ENCODE measurements at regions not wholly inside any gene's neighbourhood (a gene's known extent, or its start where the extent isn't known, plus 50 kb on each side); places are given as distances from the start of the nearest gene placed in this dataset.

DNA sequence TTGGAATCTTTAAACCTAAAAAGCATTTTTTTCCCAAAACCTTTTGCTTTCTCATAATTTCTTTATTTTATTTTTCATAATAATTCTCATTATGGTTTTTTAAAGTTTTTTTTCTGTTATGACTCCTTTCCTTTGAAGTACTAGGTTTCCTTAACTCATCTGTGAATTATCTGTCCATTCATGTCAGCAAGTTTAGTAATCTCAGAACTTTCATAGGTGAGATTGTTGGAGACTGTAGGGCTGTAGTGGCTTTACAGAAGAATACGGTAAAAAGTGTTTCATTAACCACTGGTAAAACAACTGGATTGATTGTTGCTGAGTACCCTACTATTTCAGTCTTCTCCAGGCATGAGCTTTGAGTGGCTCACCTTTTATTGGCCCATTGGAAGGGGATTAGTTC lies 361.7 kb upstream of the PPP1R2C start:
- Mint-ChIP-seq H3K36me3 (ENCODE audit: insufficient read depth, unreplicated experiment) (no peaks in the 10 kb centered on the region), H3K4me1 (ENCODE audit: low read depth, unreplicated experiment) (no peaks in the 10 kb centered on the region), H3K27me3 (ENCODE audit: insufficient read depth, unreplicated experiment) (no peaks in the 10 kb centered on the region), H3K4me3 (ENCODE audit: unreplicated experiment) (no peak overlapping the region), H3K9me3 (ENCODE audit: unreplicated experiment) (peaks cover 15% of the 10 kb centered on the region), H3K27ac (ENCODE audit: unreplicated experiment) (no peak overlapping the region)
- DNase-seq, result no peak
- ChIA-PET POLR2A (no interaction called here), CTCF (no interaction called here)
- H3K36me3 ChIP-seq (ENCODE audit: control insufficient read depth, insufficient read depth, low read length), result no peaks in the 10 kb centered on the region
- TF ChIP-seq, protein P1, sequence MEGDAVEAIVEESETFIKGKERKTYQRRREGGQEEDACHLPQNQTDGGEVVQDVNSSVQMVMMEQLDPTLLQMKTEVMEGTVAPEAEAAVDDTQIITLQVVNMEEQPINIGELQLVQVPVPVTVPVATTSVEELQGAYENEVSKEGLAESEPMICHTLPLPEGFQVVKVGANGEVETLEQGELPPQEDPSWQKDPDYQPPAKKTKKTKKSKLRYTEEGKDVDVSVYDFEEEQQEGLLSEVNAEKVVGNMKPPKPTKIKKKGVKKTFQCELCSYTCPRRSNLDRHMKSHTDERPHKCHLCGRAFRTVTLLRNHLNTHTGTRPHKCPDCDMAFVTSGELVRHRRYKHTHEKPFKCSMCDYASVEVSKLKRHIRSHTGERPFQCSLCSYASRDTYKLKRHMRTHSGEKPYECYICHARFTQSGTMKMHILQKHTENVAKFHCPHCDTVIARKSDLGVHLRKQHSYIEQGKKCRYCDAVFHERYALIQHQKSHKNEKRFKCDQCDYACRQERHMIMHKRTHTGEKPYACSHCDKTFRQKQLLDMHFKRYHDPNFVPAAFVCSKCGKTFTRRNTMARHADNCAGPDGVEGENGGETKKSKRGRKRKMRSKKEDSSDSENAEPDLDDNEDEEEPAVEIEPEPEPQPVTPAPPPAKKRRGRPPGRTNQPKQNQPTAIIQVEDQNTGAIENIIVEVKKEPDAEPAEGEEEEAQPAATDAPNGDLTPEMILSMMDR (IDR thresholded peaks at IDR 0.05; ENCODE audit: insufficient read depth in 1 of 2, low read depth in 1 of 2, low read length in 1 of 2, severe bottlenecking in 1 of 2, unreplicated experiment in 1 of 2), result no peak
- intact Hi-C loops (cut with micrococcal nuclease; ENCODE audit: unreplicated experiment), result no loop called here
- no peaks in the 10 kb centered on the region for H3K9me3 ChIP-seq
- no peak overlapping the region for H3K4me3 ChIP-seq (ENCODE audit: low read depth, low read length)
- H3K4me1 ChIP-seq, result no peaks in the 10 kb centered on the region
- H3K27me3 ChIP-seq (replicated peaks; ENCODE audit: control insufficient read depth, insufficient read depth, low read length), result no peaks in the 10 kb centered on the region
- no TSS peak for BruUV-seq (replicated peaks)

DNA sequence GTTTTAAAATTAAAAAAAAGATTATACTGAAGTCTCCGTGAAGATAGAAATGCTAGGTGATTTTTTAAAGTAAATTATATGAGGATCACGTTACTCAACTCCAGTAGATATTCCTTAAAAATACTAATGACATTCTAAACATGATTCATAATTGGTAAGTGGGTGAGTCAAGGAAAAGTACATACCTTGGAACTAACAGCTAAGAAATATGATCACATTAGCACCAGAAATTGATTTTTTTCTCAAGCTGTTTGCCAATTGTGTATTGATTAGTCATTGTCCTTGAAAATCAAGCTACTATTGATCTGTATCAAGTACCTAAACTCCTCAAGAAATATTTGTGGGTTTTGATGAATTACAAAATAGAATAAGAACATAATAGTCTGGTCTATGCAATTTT lies 362.6 kb upstream of the PPP1R2C start:
- no peak for DNase-seq
- Histone ChIP-seq H3K4me1 (no peaks in the 10 kb centered on the region), H3K4me3 (ENCODE audit: low read depth, low read length) (no peak overlapping the region), H3K9me3 (no peaks in the 10 kb centered on the region), H3K27me3 (replicated peaks; ENCODE audit: control insufficient read depth, insufficient read depth, low read length) (no peaks in the 10 kb centered on the region), H3K36me3 (ENCODE audit: control insufficient read depth, insufficient read depth, low read length) (no peaks in the 10 kb centered on the region)
- Mint-ChIP-seq H3K9me3 (ENCODE audit: unreplicated experiment) (peaks cover 5% of the 10 kb centered on the region), H3K36me3 (ENCODE audit: insufficient read depth, unreplicated experiment) (no peaks in the 10 kb centered on the region), H3K27ac (ENCODE audit: unreplicated experiment) (no peak overlapping the region), H3K27me3 (ENCODE audit: insufficient read depth, unreplicated experiment) (no peaks in the 10 kb centered on the region), H3K4me1 (ENCODE audit: low read depth, unreplicated experiment) (no peaks in the 10 kb centered on the region), H3K4me3 (ENCODE audit: unreplicated experiment) (no peak overlapping the region)
- intact Hi-C loops (cut with micrococcal nuclease; ENCODE audit: unreplicated experiment), result no loop called here
- CTCF ChIA-PET, result no interaction called here
- TF ChIP-seq, protein P1 (IDR thresholded peaks at IDR 0.05; ENCODE audit: insufficient read depth in 1 of 2, low read depth in 1 of 2, low read length in 1 of 2, severe bottlenecking in 1 of 2, unreplicated experiment in 1 of 2), result no peak
- POLR2A ChIA-PET, result no interaction called here
- no TSS peak for BruUV-seq (replicated peaks)

DNA sequence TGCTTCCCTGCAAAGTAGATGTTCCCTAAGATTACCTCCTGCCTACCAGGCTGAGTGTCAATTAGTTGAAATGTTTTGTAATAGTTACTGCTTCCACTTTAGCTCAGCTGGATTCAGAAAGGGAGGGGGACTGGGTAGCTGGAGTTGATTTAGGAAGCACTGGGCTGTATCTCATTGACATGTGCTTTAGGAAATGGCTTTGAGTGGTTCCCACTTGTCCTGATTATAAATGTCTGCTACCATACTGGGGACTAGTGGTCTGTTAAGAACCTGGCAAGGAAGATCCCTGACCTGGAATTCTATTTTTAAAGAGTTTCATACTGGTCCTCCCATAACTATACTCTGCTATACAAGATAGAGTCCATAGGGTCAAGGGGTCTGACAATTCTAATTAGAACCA lies 363.9 kb upstream of the PPP1R2C start:
- no peaks in the 10 kb centered on the region for H3K4me1 ChIP-seq
- intact Hi-C loops (cut with micrococcal nuclease; ENCODE audit: unreplicated experiment), result no loop called here
- ChIA-PET CTCF (no interaction called here), POLR2A (no interaction called here)
- no peak overlapping the region for H3K4me3 ChIP-seq (ENCODE audit: low read depth, low read length)
- TF ChIP-seq, protein P1 (IDR thresholded peaks at IDR 0.05; ENCODE audit: insufficient read depth in 1 of 2, low read depth in 1 of 2, low read length in 1 of 2, severe bottlenecking in 1 of 2, unreplicated experiment in 1 of 2), result no peak
- no TSS peak for BruUV-seq (replicated peaks)
- H3K9me3 ChIP-seq, result no peaks in the 10 kb centered on the region
- no peaks in the 10 kb centered on the region for H3K9me3 Mint-ChIP-seq (ENCODE audit: unreplicated experiment)
- no peaks in the 10 kb centered on the region for H3K36me3 Mint-ChIP-seq (ENCODE audit: insufficient read depth, unreplicated experiment)
- no peak for DNase-seq
- no peak overlapping the region for H3K4me3 Mint-ChIP-seq (ENCODE audit: unreplicated experiment)
- no peaks in the 10 kb centered on the region for H3K27me3 ChIP-seq (replicated peaks; ENCODE audit: control insufficient read depth, insufficient read depth, low read length)
- H3K4me1 Mint-ChIP-seq (ENCODE audit: low read depth, unreplicated experiment), result no peaks in the 10 kb centered on the region
- no peaks in the 10 kb centered on the region for H3K27me3 Mint-ChIP-seq (ENCODE audit: insufficient read depth, unreplicated experiment)
- H3K27ac Mint-ChIP-seq (ENCODE audit: unreplicated experiment), result no peak overlapping the region
- no peaks in the 10 kb centered on the region for H3K36me3 ChIP-seq (ENCODE audit: control insufficient read depth, insufficient read depth, low read length)

All from Caco-2 (cell line).